Parathyroid adenoma (tissue), 2 donors: ENCODE measurements at regions not wholly inside any gene's neighbourhood (a gene's known extent, or its start where the extent isn't known, plus 50 kb on each side); places are given as distances from the start of the nearest gene placed in this dataset.

Source experiments
- H2AFZ ChIP-seq: fragments of 300-600 bp; sonication (generic); one replicate; pipeline ENCODE4 v1.7.0; 2017; ENCODE audit warnings: antibody characterized with exemption, mild to moderate bottlenecking
- H3K27ac ChIP-seq: fragments of 300-600 bp; sonication (generic); one replicate; pipeline ENCODE4 v1.7.0; 2017
- H3K27me3 ChIP-seq: fragments of 300-600 bp; sonication (generic); one replicate; pipeline ENCODE4 v1.7.0; 2017; ENCODE audit warnings: low read length; ENCODE audit not compliant: control insufficient read depth, insufficient read depth
- H3K36me3 ChIP-seq: fragments of 300-600 bp; sonication (generic); one replicate; pipeline ENCODE4 v1.7.0; 2017; ENCODE audit warnings: low read length; ENCODE audit not compliant: control insufficient read depth, insufficient read depth
- H3K4me1 ChIP-seq: fragments of 300-600 bp; sonication (generic); one replicate; pipeline ENCODE4 v1.7.0; 2017; ENCODE audit warnings: control low read depth
- H3K4me2 ChIP-seq: fragments of 300-600 bp; sonication (generic); one replicate; pipeline ENCODE4 v1.7.0; 2017; ENCODE audit warnings: low read length
- H3K4me3 ChIP-seq: fragments of 300-600 bp; sonication (generic); one replicate; pipeline ENCODE4 v1.7.0; 2017; ENCODE audit warnings: low read depth, low read length
- H3K79me2 ChIP-seq: fragments of 300-600 bp; sonication (generic); one replicate; pipeline ENCODE4 v1.7.0; 2017; ENCODE audit warnings: control low read depth
- H3K9ac ChIP-seq: fragments of 300-600 bp; sonication (generic); one replicate; pipeline ENCODE4 v1.7.0; 2017; ENCODE audit warnings: mild to moderate bottlenecking
- H3K9me3 ChIP-seq: fragments of 300-600 bp; sonication (generic); one replicate; pipeline ENCODE4 v1.7.0; 2017; ENCODE audit warnings: low read length; ENCODE audit not compliant: control insufficient read depth
- TF ChIP-seq, protein P1 (sequence below): fragments of 300-600 bp; sonication (generic); IDR thresholded peaks from one replicate; pipeline ENCODE4 v1.7.0; 2017; ENCODE audit warnings: antibody characterized with exemption, mild to moderate bottlenecking
- donor health status: primary hyperparathyroidism.

DNA sequence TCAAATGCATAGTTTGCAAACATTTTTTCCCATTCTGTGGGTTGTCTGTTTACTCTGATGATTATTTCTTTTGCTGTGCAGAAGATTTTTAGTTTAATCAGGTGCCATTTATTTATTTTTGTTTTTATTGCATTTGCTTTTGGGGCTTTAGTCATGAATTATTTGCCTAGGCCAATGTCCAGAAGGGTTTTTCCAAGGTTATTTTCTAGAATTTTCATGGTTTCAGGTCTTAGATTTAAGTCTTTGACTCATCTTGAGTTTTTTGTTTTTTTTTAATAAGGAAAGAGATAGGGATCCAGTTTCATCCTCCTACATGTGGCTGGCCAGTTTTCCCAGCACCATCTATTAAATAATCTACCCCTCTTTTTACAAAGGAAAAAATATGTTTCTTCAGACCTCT, 57.2 kb upstream of the TMEM260 start:
- Histone ChIP-seq H3K4me1 (no peaks in the 10 kb centered on the region), H3K9me3 (no peaks in the 10 kb centered on the region), H3K4me3 (no peak overlapping the region), H3K4me2 (no peak overlapping the region), H2AFZ (no peak overlapping the region), H3K36me3 (no peaks in the 10 kb centered on the region), H3K27ac (no peak overlapping the region), H3K9ac (no peak overlapping the region), H3K79me2 (no peaks in the 10 kb centered on the region), H3K27me3 (no peaks in the 10 kb centered on the region)
- TF ChIP-seq, protein P1, sequence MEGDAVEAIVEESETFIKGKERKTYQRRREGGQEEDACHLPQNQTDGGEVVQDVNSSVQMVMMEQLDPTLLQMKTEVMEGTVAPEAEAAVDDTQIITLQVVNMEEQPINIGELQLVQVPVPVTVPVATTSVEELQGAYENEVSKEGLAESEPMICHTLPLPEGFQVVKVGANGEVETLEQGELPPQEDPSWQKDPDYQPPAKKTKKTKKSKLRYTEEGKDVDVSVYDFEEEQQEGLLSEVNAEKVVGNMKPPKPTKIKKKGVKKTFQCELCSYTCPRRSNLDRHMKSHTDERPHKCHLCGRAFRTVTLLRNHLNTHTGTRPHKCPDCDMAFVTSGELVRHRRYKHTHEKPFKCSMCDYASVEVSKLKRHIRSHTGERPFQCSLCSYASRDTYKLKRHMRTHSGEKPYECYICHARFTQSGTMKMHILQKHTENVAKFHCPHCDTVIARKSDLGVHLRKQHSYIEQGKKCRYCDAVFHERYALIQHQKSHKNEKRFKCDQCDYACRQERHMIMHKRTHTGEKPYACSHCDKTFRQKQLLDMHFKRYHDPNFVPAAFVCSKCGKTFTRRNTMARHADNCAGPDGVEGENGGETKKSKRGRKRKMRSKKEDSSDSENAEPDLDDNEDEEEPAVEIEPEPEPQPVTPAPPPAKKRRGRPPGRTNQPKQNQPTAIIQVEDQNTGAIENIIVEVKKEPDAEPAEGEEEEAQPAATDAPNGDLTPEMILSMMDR, result no peak

GRCh38 chr14:56524971-56525677, 54.5 kb upstream of the TMEM260 start:
- Histone ChIP-seq H3K79me2 (no peaks in the 10 kb centered on the region), H2AFZ (no peak overlapping the region), H3K36me3 (no peaks in the 10 kb centered on the region), H3K4me1 (no peaks in the 10 kb centered on the region), H3K27ac (no peak overlapping the region), H3K4me3 (no peak overlapping the region), H3K27me3 (no peaks in the 10 kb centered on the region), H3K4me2 (no peak overlapping the region), H3K9me3 (no peaks in the 10 kb centered on the region), H3K9ac (no peak overlapping the region)
- TF ChIP-seq, protein P1, result no peak

DNA sequence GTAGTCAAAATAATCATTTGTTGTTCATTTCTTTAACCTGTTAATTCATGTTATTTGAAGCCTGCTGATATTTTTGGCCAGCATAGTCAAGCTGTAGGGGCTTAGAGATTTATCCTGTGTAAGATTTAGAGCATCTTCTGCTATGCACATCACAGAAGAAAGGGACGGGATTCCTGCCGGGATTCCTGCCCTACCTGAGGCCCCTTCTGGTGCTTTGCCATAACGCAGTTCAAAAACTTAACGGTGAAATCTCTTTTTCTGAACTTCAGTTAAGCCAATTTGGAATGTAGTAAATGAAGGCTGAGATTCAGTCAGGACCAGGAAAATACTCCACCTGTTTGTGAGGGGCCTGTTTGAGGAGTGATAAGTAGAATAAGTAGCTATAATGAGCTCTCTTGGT, 50.7 kb upstream of the TMEM260 start:
- H3K4me1 ChIP-seq, result no peaks in the 10 kb centered on the region
- no peaks in the 10 kb centered on the region for H3K27me3 ChIP-seq
- H3K79me2 ChIP-seq, result no peaks in the 10 kb centered on the region
- no peak overlapping the region for H3K4me2 ChIP-seq
- no peak overlapping the region for H3K27ac ChIP-seq
- H2AFZ ChIP-seq, result no peak overlapping the region
- no peak overlapping the region for H3K9ac ChIP-seq
- no peaks in the 10 kb centered on the region for H3K9me3 ChIP-seq
- no peaks in the 10 kb centered on the region for H3K36me3 ChIP-seq
- no peak overlapping the region for H3K4me3 ChIP-seq
- TF ChIP-seq, protein P1, result no peak
